HG02759 (cell line): ENCODE measurements at regions not wholly inside any gene's neighbourhood (a gene's known extent, or its start where the extent isn't known, plus 50 kb on each side); places are given as distances from the start of the nearest gene placed in this dataset.

Experiments
- ATAC-seq: cut with Tn5 transposase; IDR thresholded peaks from one replicate; pipeline ENCODE4 v1.9.1; 2021; ENCODE audit warnings: mild to moderate bottlenecking, moderate library complexity; ENCODE audit not compliant: unreplicated experiment

DNA sequence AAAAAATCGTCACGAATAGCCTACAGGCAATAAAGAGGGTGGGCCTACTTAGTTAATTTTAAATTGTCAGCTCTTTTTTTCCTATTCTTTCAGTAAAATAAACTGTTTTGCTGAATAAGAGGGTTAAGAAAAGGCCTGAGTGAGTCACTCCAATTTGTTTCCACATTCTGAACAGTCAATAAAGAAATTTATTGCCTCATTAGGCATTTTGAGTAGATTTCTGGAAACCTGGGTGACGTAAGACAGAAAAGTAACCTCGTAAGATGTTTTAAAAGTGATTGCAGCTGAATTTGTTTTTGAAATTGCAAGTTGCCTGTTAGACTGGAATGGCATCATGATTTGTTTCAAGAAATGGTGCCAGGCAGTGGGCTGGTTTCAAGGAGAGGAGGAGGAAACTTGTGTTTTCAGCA is 439.3 kb downstream of the USP25 start:
- ATAC-seq, result no peak

DNA sequence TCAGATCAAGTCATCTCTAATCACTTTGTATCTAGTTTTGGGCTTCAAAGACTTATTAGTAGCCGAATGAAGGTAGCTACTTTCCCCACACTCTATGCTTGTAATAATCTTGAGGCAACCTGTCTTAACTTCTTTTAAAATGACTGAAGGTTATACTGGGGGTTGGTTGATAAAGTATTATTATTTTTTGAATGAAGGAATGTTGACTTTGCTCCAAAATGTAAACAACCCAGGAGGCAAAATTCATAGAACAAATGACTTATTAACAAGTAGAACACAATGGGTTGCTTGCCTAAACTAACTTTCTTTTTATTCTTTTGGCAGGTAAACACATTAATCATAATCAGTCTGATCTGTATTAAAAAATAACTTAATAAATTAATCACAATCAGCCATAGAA is 440.0 kb downstream of the USP25 start:
- no peak for ATAC-seq

DNA sequence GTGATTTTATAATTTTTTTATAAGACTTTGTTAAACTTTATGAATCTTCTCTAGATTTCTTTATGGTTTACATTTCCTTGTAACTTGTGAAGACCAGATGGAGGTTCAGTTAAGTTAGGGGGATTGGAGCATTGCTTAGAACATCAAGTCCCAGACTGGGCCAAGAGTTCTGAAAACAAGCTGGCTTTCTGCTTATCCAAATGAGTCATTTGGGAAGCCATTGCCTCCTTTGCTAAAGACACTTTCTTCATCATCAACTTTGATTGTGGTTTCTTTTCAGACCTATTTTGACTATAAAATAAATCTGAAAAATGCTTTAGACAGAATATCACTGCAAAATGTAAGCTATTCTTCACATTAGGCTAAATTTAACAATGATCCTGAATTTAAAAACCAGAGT is 446.8 kb downstream of the USP25 start:
- no peak for ATAC-seq

DNA sequence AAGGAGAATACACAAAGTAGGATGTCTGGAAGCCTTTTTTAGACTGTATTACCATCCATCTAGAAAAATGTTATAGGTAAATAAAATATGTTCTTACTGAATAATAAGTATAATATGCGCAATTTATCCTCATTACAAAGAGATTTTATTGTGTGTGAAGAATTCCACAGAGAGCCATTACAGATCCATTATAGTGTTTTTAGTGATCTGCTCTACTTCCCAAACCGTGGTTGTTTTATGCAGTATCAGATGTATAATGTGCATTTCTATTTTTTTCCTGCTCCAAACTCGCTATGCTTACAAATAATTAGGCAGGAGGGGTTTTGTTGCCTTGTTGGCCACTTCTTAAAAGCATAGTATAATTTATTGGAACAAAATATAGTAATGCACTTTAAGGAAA is 447.8 kb downstream of the USP25 start:
- no peak for ATAC-seq

DNA sequence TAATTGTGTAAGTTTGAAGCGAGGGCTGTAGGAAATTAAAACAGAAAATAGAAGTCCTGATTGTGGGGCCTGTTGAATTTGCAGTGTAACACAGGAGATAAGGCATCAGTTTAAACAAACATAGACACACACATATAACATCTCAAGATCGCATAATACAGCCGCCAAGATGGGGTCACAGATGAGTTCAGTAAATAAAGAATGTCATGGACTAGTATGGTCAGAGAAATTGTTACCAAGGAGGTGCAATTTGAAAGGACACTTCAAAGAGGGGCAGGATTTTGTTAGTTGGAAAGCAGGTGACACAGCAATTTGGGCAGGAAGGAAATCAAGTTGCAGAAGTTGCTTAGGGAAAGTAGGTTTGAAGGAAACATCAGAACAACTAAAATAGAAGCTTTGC is 450.0 kb downstream of the USP25 start:
- no peak for ATAC-seq

DNA sequence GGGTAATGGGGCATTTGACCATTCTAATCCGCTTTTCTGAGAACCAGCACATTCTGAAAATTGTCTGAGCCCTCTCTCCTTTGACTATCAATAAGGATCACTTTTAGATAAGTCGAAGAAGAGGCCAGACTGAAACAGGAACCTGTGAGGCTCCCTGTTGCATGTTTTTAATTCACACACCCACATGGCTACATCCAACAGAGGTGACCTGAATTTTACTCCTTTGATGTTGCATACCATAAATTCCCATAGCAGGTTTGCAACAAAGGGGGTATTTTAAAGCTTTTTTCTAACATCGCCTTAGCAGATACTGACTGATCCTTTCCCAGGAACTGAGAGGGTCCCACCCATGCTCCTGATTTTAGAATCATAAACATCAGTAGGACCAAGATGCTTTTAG is 450.8 kb downstream of the USP25 start:
- no peak for ATAC-seq

DNA sequence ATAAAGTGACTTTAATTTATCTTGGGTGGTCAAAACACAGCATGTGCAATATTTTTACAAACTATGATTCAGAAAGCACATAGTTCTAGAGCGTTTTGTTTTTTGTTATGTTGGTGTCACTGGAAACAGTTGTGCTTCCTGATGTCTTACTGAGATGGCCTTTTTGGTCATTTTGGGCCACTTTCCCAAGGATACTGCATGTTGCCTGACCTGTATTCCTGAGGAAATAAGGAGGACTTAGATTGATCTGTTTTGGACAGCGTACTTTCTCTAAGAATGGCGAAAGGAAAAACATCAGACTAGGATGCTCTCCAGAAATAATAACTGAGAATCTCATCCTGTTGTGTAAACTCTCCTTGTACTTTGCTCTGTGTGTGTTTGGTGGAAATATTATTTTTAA is 451.2 kb downstream of the USP25 start:
- no peak for ATAC-seq

DNA sequence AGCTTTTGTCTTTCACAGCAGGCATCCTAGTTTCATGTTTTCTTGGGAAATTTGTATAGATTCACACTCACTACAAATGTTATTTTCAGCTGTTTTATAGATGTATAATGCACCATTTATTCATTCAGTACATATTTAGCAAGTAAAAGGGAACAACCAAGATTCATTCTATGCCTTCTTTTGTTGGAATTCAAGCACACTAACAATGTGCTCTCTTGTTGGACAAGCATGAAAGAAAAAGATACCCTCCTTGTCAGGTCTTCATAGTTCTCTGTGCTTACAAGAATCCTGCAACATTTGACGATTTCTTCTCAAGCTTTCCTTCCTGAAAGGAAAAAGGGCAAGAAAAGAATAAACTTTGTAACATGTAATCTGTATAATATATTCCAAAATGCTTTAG is 456.0 kb downstream of the USP25 start:
- no peak for ATAC-seq

DNA sequence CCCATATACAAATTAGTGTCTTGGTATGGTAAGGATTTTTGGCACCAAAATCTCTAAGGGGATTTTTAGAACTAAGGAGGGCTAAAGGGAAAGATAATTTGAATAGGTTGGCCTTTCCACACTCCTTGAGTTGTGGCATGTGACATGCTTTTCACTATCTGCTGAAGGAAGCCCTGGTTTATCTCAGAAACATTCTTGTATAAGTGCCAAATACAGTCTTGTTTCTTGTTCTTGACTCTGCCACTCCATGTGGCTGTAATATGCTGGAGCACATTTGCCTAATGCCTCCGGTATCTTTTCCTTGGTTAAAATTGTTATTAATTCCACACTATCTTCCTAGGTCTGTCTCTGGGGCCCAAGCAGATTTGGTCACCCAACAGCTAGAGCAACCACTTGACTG is 457.0 kb downstream of the USP25 start:
- ATAC-seq, result no peak

DNA sequence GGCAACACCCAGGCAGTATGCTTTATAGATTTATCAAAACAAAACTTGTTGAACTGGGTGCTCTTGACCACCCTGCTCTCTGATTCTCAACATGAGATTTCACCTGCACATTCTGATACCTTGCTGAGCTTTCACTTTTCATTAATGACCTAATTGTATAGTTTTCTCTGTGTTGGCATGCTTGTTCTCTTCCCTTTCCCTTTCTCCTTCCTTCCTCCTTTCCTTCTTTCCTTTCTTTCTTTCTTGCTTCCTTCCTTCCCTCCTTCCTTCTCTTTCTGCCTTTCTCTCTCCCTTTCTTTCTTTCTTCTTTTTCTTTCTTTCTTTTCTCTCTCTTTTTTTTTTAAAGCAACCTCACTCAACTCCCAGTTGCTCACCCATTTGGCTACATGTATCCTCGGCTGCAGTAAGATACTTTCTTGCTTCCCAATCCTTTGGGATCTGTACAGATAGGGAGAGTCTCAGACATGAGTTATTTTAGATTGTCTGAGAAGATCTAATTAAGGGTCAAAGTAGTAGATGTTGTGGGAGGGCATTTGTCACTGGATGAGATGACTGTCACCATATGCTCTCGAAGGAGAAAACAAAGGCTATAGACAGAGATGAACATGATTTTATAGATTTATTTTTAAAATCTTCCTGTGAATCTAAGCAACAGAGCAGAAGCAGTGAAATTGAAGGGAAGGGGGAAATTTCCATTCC is 458.0 kb downstream of the USP25 start:
- no peak for ATAC-seq

DNA sequence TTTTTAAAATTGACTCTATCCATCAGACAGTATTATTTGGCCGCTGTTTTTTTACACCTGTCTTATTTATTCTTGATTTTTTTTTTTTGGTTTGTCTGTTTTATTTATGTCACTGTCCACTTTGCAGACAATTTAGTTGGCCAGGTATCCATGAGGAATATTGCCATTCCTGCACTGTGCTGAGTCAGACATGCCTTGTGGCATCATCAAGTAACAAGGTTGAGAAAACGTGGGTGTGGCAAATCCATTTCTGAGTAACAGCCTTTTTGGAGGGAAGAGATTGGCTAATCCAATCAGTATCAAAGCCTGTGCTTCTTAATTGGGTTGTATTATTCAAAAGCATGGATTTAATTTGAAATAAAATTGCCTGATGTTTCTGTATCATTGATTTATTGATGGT is 463.1 kb downstream of the USP25 start:
- no peak for ATAC-seq

DNA sequence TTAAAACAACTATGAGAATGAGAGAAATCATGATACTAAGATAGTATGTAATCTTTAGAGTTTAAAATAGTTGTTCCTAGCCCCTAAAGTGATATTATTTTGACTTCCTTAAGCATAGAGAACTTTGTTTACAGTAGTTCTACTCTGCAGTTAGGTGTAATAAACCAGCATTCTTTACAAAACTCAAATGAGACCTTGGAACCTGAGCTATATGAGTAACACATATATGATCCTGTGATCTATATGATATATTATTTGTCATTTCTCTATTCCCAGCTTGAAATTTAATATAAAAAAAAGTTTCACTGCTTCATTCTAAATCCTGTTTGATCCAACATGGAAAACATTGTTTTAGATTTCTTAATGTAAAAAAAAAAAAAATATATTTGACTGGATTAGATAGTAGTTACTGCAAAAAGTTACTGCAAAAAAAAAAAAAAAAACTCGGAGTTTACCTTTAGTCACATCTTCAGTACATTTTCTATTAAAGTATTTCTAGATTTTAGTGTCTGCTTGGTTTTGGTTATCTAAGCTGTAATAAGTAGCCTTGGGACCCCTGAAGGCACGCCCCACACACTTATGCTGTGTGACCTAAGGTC is 463.8 kb downstream of the USP25 start:
- ATAC-seq, result peak; percentile 38

DNA sequence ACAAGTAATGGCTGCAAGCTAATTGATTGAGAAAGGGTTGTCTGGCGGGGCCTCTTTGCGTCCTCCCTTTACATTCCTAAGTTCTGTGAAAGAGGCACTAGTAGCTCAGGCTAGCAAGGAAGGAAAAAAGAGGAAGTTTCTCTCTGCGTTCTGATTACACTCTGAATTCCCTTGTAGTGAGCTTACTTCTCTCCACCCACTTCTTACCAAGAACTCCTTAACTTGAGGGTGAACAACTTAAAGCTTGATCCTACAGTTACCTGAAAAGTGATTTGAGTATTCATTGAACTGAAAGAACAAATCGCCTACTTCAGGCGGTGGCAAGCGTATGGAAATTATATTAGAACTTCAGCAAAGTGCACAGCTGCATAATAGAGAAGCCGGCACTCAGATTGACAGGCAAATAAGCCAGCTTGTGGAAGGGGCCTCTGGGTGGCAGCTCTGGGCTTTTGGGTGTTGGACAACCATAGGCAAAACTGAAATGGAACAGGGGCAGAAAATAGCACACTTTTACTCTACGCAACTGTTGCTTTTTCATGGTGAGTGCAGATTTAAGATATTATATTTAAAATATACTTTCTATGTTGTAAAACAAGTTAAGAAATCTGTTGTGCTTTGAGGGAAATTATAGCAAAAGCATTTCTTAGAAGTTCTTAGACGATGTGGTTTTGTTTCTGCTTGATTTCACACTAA is 464.5 kb downstream of the USP25 start:
- peak; percentile 67 for ATAC-seq

DNA sequence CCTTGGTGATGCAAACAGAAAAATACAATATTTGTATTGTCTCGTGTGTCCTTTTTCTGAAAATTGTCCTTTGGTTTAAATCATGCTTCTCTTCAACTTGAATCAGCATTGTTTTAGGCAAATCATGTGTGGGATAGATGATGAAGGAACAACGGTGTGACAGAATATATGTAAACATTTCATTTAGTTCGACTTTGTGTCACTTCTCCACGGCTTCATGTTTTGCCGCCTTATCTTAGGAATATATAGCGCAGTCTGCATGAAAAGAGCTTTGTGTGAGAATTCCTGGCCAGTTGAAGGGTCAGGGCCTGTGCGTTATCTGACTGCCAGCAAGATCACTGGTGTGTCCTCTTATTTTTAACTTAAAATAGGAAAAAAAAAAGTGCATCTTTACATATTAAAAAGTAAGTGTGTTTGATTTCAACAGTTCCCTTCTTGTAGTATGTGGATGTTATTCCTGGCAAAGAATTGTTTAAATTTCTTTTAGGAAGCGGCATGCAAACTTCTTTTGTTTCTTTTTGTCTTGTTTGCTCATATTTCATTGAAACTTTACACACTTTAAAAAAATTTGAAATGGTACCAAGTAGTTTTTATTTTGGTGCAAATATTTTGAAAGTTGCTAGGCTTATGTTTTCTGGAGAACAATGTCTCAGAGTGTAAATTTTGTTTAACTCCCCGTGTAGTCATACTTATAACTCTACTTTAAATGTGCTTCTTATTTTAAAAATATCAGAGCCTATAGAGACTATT is 465.2 kb downstream of the USP25 start:
- ATAC-seq, result no peak

DNA sequence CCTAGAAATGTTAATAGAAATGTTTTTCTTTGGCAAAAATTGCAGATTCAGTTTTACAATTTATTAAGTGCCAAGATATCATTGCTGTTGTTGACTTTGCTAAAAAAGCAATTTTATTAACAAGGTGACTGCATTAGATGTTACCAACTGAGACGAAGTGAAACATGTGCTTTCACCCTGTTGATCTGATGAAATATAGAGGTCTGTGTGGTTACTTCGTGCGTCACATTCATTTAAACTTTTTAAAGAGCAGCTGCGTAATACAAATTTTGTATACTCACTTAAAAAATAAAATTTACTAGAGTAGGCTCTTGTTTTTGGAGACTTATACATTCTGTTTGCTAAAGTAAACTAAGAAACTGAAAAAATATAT is 465.7 kb downstream of the USP25 start:
- no peak for ATAC-seq

DNA sequence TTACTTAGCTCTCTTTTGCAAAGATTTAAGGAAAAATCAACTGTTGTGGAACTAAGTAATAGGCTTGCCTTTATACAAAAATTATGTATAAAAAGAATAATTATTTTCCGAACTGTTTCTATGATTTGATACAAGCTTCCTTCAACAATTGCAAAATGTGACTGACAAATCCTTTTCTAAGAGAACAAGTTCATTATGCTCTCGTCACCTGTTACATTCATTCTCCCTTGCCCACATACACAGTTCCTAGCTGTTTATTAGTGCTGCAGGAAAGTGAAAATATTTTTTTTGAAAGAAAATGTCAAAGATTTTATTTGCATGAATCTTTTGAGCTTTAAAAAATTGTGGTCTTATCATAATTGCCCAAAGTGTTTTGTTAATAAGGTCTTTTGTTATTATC is 466.2 kb downstream of the USP25 start:
- ATAC-seq, result no peak

DNA sequence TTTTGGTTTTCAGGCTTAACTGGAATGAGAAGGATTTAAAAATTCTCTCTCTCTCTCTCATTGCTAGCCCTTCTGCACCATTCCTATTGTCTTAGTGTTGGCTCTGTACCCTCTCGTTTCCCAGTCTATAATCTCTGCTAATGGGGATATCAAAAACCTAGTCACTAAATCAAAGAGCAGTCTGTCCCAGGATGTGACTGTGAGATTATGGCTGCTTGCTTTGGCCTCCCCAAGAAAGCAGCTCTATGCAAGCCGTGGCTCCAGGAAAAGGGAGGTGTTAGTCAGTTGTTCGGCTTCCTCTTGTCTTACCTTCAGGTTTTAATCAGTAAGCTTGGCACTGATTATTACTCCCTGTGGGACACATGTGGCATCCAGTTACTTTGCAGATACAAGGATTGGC is 468.8 kb downstream of the USP25 start:
- ATAC-seq, result no peak

DNA sequence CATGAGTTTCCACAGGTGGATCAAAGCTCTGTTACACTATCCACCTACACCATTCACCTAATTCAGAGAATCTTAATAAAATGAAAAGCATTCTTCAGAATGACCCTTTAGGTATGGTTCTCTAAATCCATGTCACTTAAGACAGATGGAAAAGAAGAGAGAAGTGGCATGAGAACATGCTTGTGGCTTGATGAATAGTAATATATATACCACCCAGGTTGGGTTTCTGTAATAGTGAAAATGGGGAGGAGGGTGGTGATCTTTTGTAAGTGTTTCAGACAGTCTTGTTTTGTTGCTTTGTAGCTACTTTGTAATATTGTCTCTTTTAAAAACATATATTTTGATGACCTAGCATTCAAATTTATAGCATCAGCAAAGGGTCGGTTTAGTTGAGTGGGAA is 469.8 kb downstream of the USP25 start:
- no peak for ATAC-seq

DNA sequence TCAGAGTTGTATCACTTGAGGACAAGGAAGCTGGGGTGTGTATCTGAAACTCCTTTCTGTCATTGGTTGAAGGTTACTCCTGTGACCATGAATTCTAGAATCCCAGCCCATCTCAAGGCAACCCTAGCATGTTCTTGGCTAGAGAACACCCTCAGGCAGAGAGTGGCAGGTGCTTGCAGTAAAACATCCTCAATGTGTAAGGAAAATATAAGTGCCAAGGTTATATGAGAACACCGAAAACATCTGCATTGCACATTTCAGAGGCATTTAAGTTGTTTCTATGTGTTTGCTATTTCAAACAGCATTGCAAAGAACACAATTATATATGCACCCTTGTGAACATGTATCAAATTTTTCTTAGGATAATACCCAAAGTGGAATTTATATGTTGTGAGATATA is 471.9 kb downstream of the USP25 start:
- no peak for ATAC-seq

DNA sequence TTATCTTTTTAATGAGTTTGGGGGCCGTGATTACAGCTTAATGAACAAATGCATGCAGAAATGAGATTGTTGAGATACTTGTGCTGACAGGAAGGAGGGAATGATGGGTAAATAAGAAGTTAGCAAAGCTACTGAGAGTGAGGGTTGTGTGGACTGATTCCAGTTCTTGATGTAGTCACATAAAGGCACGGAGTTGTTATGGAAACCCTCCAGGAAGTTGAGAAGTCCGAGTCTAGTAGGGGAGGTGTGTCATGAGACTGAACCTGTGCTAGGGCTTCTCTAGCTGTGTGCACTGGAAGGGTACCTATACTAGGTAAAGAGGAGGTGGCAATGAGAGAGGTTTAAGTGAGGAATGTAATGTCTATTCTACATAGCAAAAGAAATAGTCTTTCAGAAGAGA is 475.7 kb downstream of the USP25 start:
- ATAC-seq, result no peak

DNA sequence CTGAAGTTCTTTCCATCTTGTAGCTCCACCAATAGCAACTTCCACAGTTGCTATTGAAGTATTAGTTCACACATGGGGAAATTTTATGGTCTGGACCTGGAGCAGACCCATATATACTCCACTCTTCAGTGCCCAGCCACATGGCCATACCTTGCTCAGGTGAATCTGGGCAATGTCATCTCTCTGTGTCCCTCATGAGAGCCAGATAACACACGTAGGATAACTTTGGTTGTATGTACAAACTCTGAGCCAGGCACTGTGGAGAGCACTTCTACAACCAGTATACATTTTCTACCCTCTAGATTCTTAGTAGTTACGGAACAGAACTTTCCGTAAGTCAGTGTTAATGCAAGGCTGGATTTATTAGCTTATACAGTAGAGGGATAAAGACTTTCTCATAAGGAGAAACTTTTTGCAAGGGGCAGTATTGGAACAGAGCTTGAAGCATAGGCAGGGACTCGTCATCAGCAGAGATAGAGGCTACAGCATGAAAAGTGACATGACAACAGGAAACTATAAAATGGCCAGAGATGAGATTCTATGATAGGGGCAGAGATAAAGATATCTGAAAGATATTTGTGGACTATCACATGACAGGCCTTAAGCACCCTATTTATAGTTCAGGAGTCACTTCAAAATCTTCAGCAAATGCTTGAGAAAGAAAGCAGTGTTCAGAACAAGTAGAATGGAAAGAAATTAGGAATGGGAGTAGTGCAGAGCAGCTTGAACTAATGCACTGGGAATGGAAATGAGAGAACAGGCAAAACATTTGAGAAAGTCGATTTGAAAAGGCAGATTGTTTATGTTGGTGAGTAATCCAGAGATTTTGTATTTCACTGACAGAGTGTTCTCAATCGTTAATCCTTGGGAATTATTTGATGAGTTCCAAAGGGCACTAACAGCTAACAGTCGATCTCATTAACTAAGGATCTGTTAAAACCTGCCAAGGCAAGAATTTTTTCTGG is 481.8 kb downstream of the USP25 start:
- no peak for ATAC-seq
